ENCODE measurements at regions not wholly inside any gene's neighbourhood (a gene's known extent, or its start where the extent isn't known, plus 50 kb on each side); places are given as distances from the start of the nearest gene placed in this dataset.

GRCh38 chr6:114833211-114833610, 490.4 kb upstream of the HS3ST5 start:
- TF ChIP-seq SREBF2 (IDR thresholded peaks at IDR 0.05; ENCODE audit: low read length) (no peak), MTA2 (IDR thresholded peaks at IDR 0.05; ENCODE audit: low read depth) (no peak), FOXM1 (IDR thresholded peaks at IDR 0.05; ENCODE audit: low read depth, low read length) (no peak), SP1 (IDR thresholded peaks at IDR 0.05; ENCODE audit: low read depth, low read length) (no peak), PBX3 (IDR thresholded peaks at IDR 0.05; ENCODE audit: insufficient replicate concordance, low read depth, low read length) (no peak), GABPA (IDR thresholded peaks at IDR 0.05; ENCODE audit: low read depth) (no peak), SPI1 (IDR thresholded peaks at IDR 0.05; ENCODE audit: borderline replicate concordance, insufficient read depth, low read depth, low read length) (no peak), POLR2A (IDR thresholded peaks at IDR 0.05; ENCODE audit: low read depth, low read length) (no peak), MXI1 (IDR thresholded peaks at IDR 0.05; ENCODE audit: low read depth, low read length) (no peak), EGR1 (IDR thresholded peaks at IDR 0.05; ENCODE audit: borderline replicate concordance in 1 of 2, low read depth in 2 of 2, low read length in 2 of 2) (no peak), RELA (IDR thresholded peaks at IDR 0.05; ENCODE audit: borderline replicate concordance, partially characterized antibody) (no peak), BHLHE40 (IDR thresholded peaks at IDR 0.05; ENCODE audit: borderline replicate concordance in 1 of 2, low read depth in 2 of 2, low read length in 1 of 2) (no peak), CHD1 (IDR thresholded peaks at IDR 0.05; ENCODE audit: low read depth, low read length) (no peak)
- TF ChIP-seq, protein P1, sequence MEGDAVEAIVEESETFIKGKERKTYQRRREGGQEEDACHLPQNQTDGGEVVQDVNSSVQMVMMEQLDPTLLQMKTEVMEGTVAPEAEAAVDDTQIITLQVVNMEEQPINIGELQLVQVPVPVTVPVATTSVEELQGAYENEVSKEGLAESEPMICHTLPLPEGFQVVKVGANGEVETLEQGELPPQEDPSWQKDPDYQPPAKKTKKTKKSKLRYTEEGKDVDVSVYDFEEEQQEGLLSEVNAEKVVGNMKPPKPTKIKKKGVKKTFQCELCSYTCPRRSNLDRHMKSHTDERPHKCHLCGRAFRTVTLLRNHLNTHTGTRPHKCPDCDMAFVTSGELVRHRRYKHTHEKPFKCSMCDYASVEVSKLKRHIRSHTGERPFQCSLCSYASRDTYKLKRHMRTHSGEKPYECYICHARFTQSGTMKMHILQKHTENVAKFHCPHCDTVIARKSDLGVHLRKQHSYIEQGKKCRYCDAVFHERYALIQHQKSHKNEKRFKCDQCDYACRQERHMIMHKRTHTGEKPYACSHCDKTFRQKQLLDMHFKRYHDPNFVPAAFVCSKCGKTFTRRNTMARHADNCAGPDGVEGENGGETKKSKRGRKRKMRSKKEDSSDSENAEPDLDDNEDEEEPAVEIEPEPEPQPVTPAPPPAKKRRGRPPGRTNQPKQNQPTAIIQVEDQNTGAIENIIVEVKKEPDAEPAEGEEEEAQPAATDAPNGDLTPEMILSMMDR (IDR thresholded peaks at IDR 0.05 in 2 of 3, conservative IDR thresholded peaks at IDR 0.05 in 1 of 3; ENCODE audit: control insufficient read depth in 2 of 3, extremely low read depth in 1 of 3, insufficient read depth in 1 of 3, low read depth in 3 of 3, low read length in 3 of 3): no peak
